ENCODE measurements at regions not wholly inside any gene's neighbourhood (a gene's known extent, or its start where the extent isn't known, plus 50 kb on each side); places are given as distances from the start of the nearest gene placed in this dataset.

DNA sequence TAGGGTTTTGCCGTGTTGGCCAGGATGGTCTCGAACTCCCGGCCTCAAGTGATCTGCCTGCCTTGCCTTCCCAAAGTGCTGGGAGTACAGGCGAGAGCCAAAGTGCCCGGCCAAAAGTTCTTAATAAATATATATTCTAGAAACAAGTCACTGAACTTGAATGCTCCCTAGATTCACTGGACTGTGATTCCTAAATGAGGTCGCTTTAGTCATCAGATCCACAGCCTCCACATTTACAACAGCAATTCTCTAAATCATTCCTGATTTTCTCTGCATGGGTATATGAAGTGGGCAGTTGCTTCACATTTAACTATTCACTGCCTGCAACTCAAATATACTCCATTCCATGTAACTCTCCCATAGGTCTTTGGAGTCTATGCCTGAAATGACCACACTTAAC lies 813.0 kb downstream of the GALC start:
- H3K4me2 ChIP-seq = no peak overlapping the region
- no peaks in the 10 kb centered on the region for H3K27me3 ChIP-seq (ENCODE audit: insufficient read depth)
- H4K20me1 ChIP-seq (replicated peaks; ENCODE audit: insufficient read depth) = no peaks in the 10 kb centered on the region
- no peaks in the 10 kb centered on the region for H3F3A ChIP-seq (replicated peaks; ENCODE audit: low read depth)
- TF ChIP-seq NANOG (IDR thresholded peaks at IDR 0.05; ENCODE audit: borderline replicate concordance) (no peak), STAT1 (IDR thresholded peaks at IDR 0.05; ENCODE audit: unreplicated experiment) (no peak), JUNB (IDR thresholded peaks at IDR 0.05; ENCODE audit: unreplicated experiment) (no peak), POLR2AphosphoS5 (IDR thresholded peaks at IDR 0.05; ENCODE audit: low read depth) (no peak), ZNF331 (CRISPR knock-in tag; IDR thresholded peaks at IDR 0.05; ENCODE audit: low read depth) (no peak), ZNF114 (CRISPR knock-in tag; IDR thresholded peaks at IDR 0.05) (no peak), CREB1 (CRISPR knock-in tag; IDR thresholded peaks at IDR 0.05; ENCODE audit: low read depth) (no peak)
- TF ChIP-seq, protein P1, sequence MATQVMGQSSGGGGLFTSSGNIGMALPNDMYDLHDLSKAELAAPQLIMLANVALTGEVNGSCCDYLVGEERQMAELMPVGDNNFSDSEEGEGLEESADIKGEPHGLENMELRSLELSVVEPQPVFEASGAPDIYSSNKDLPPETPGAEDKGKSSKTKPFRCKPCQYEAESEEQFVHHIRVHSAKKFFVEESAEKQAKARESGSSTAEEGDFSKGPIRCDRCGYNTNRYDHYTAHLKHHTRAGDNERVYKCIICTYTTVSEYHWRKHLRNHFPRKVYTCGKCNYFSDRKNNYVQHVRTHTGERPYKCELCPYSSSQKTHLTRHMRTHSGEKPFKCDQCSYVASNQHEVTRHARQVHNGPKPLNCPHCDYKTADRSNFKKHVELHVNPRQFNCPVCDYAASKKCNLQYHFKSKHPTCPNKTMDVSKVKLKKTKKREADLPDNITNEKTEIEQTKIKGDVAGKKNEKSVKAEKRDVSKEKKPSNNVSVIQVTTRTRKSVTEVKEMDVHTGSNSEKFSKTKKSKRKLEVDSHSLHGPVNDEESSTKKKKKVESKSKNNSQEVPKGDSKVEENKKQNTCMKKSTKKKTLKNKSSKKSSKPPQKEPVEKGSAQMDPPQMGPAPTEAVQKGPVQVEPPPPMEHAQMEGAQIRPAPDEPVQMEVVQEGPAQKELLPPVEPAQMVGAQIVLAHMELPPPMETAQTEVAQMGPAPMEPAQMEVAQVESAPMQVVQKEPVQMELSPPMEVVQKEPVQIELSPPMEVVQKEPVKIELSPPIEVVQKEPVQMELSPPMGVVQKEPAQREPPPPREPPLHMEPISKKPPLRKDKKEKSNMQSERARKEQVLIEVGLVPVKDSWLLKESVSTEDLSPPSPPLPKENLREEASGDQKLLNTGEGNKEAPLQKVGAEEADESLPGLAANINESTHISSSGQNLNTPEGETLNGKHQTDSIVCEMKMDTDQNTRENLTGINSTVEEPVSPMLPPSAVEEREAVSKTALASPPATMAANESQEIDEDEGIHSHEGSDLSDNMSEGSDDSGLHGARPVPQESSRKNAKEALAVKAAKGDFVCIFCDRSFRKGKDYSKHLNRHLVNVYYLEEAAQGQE (IDR thresholded peaks at IDR 0.05; ENCODE audit: unreplicated experiment) = no peak
- TF ChIP-seq, protein P2, sequence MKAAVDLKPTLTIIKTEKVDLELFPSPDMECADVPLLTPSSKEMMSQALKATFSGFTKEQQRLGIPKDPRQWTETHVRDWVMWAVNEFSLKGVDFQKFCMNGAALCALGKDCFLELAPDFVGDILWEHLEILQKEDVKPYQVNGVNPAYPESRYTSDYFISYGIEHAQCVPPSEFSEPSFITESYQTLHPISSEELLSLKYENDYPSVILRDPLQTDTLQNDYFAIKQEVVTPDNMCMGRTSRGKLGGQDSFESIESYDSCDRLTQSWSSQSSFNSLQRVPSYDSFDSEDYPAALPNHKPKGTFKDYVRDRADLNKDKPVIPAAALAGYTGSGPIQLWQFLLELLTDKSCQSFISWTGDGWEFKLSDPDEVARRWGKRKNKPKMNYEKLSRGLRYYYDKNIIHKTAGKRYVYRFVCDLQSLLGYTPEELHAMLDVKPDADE (IDR thresholded peaks at IDR 0.05) = no peak
- TF ChIP-seq, protein P3, sequence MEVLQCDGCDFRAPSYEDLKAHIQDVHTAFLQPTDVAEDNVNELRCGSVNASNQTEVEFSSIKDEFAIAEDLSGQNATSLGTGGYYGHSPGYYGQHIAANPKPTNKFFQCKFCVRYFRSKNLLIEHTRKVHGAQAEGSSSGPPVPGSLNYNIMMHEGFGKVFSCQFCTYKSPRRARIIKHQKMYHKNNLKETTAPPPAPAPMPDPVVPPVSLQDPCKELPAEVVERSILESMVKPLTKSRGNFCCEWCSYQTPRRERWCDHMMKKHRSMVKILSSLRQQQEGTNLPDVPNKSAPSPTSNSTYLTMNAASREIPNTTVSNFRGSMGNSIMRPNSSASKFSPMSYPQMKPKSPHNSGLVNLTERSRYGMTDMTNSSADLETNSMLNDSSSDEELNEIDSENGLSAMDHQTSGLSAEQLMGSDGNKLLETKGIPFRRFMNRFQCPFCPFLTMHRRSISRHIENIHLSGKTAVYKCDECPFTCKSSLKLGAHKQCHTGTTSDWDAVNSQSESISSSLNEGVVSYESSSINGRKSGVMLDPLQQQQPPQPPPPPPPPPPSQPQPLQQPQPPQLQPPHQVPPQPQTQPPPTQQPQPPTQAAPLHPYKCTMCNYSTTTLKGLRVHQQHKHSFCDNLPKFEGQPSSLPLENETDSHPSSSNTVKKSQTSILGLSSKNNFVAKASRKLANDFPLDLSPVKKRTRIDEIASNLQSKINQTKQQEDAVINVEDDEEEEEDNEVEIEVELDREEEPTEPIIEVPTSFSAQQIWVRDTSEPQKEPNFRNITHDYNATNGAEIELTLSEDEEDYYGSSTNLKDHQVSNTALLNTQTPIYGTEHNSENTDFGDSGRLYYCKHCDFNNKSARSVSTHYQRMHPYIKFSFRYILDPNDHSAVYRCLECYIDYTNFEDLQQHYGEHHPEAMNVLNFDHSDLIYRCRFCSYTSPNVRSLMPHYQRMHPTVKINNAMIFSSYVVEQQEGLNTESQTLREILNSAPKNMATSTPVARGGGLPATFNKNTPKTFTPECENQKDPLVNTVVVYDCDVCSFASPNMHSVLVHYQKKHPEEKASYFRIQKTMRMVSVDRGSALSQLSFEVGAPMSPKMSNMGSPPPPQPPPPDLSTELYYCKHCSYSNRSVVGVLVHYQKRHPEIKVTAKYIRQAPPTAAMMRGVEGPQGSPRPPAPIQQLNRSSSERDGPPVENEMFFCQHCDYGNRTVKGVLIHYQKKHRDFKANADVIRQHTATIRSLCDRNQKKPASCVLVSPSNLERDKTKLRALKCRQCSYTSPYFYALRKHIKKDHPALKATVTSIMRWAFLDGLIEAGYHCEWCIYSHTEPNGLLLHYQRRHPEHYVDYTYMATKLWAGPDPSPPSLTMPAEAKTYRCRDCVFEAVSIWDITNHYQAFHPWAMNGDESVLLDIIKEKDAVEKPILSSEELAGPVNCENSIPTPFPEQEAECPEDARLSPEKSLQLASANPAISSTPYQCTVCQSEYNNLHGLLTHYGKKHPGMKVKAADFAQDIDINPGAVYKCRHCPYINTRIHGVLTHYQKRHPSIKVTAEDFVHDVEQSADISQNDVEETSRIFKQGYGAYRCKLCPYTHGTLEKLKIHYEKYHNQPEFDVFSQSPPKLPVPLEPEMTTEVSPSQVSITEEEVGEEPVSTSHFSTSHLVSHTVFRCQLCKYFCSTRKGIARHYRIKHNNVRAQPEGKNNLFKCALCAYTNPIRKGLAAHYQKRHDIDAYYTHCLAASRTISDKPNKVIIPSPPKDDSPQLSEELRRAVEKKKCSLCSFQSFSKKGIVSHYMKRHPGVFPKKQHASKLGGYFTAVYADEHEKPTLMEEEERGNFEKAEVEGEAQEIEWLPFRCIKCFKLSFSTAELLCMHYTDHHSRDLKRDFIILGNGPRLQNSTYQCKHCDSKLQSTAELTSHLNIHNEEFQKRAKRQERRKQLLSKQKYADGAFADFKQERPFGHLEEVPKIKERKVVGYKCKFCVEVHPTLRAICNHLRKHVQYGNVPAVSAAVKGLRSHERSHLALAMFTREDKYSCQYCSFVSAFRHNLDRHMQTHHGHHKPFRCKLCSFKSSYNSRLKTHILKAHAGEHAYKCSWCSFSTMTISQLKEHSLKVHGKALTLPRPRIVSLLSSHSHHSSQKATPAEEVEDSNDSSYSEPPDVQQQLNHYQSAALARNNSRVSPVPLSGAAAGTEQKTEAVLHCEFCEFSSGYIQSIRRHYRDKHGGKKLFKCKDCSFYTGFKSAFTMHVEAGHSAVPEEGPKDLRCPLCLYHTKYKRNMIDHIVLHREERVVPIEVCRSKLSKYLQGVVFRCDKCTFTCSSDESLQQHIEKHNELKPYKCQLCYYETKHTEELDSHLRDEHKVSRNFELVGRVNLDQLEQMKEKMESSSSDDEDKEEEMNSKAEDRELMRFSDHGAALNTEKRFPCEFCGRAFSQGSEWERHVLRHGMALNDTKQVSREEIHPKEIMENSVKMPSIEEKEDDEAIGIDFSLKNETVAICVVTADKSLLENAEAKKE (CRISPR knock-in tag; IDR thresholded peaks at IDR 0.05) = no peak
- H3K36me3 Mint-ChIP-seq (ENCODE audit: low read depth) = peaks cover 2% of the 10 kb centered on the region; the same call in 1 of the 3 replicates
- H3K79me2 ChIP-seq (replicated peaks; ENCODE audit: insufficient read depth) = no peaks in the 10 kb centered on the region
- DNase-seq (ENCODE audit: low spot score) (no peak), ATAC-seq (no peak)
- H3K9me3 Mint-ChIP-seq = no peaks in the 10 kb centered on the region; the same call in 2 of the 3 replicates
- H2AFZ ChIP-seq = no peak overlapping the region
- no peak overlapping the region for H3K4me3 Mint-ChIP-seq
- H3K4me3 ChIP-seq = no peak overlapping the region
- no peaks in the 10 kb centered on the region for H3K27me3 Mint-ChIP-seq (ENCODE audit: insufficient read depth, low read depth, poor library complexity)
- no peak overlapping the region for H3K27ac Mint-ChIP-seq
- no peaks in the 10 kb centered on the region for H3K9me2 ChIP-seq (ENCODE audit: insufficient read depth)
- H3K36me3 ChIP-seq (ENCODE audit: insufficient read depth) = no peaks in the 10 kb centered on the region
- H3K4me1 ChIP-seq (ENCODE audit: insufficient read depth) = peaks cover 1% of the 10 kb centered on the region; the same call in 1 of the 2 replicates
- H3K4me1 Mint-ChIP-seq = peaks cover 10% of the 10 kb centered on the region
- H3K27ac ChIP-seq (ENCODE audit: low read depth) = no peak overlapping the region

All from GM23338 (cell line).